Right lung (tissue), 2 donors: ENCODE measurements at regions not wholly inside any gene's neighbourhood (a gene's known extent, or its start where the extent isn't known, plus 50 kb on each side); places are given as distances from the start of the nearest gene placed in this dataset.

ENCODE experiments used
- DNase-seq, 2 donors: peaks; one replicate each; pipeline ENCODE4 v3.0.0-alpha.2; 2013

GRCh38 chr4:56086561-56086960 lies 137.8 kb downstream of the CEP135 start:
- no peak for DNase-seq

GRCh38 chr4:56086073-56086541 lies 137.4 kb downstream of the CEP135 start:
- DNase-seq, result no peak

DNA sequence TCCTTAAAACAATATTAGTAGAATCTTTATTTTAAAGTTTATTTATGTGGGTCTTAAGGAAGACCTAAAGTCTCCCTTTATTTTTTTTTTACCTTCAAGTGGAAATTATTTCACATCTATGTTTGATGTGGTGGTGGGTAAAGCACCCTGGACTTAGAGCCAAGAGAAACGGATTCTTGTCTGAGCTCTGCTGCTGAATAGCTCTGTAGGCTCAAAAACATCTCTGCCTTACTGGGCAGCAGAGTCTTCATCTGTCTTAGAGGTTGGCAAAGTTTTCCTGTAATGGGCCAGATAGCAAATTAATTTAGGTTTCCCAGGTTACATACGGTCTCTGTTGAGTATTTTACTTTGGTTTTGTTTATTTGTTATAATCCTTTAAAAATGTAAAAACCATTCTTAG lies 136.5 kb downstream of the CEP135 start:
- no peak for DNase-seq

DNA sequence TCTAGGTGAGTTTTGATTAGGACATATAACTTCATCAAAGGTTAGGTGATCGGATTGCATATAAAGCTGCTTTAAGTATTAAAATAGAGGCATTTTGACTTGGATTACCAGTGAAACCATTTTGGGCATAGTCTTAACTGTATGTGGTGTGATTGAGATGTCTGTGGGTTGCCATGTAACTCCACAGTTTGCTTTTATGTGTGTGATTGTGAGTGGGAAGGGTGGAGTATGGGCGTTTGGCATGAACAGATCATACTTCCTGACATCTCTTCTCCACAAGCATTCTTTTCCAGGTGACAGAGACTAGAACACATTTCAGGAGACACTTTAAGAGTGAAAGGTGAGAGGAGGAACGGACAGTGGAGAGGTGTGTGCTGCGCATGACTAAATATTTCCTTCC lies 136.1 kb downstream of the CEP135 start:
- DNase-seq, result no peak
